ENCODE measurements at regions not wholly inside any gene's neighbourhood (a gene's known extent, or its start where the extent isn't known, plus 50 kb on each side); places are given as distances from the start of the nearest gene placed in this dataset.

GRCh38 chr9:118104363-118104762 is 400.2 kb downstream of the TLR4 start:
- Histone ChIP-seq H3K36me3 (no peaks in the 10 kb centered on the region), H3K9me3 (no peaks in the 10 kb centered on the region), H3K4me3 (no peak overlapping the region), H3K27ac (no peak overlapping the region), H3K4me1 (no peaks in the 10 kb centered on the region), H3K27me3 (no peaks in the 10 kb centered on the region)
- ATAC-seq (no peak), DNase-seq (no peak)
- TF ChIP-seq CTCF (IDR thresholded peaks at IDR 0.05) (no peak), POLR2A (IDR thresholded peaks at IDR 0.05) (no peak)
- intact Hi-C loops (cut with DNase I) = no loop called here

- ATAC-seq (no peak), DNase-seq (no peak)
- Histone ChIP-seq H3K27me3 (no peaks in the 10 kb centered on the region), H3K27ac (no peak overlapping the region), H3K4me1 (no peaks in the 10 kb centered on the region), H3K9me3 (no peaks in the 10 kb centered on the region), H3K4me3 (no peak overlapping the region), H3K36me3 (no peaks in the 10 kb centered on the region)
- intact Hi-C loops (cut with DNase I) = no loop called here
- WGBS, 4 donors = 90 to 97% (median 96%) methylated on average over 1 of the region's 1 CpG
- TF ChIP-seq CTCF (IDR thresholded peaks at IDR 0.05) (no peak), POLR2A (IDR thresholded peaks at IDR 0.05) (no peak)
Measured at GRCh38 chr9:118108971-118109370, 404.8 kb downstream of the TLR4 start.

DNA sequence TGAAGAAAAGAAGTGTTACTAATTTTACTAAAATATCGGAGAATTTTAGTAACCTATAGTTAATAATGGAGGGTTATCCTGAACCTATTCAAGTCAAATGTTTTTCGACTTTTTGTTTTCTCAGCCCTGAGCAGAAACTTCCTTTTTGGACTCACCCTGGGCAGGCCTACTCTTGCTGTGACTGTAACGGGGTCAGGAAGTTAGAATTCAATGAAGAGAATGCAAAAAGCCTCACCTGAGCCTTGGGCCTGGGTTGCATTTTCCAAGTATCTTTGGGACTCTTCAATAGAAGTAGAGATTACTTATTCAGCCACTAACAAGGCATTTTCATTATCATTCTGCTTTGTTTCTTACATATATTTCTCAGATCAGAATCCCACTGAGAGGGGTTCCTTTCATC is 405.3 kb downstream of the TLR4 start:
- Histone ChIP-seq H3K4me1 (no peaks in the 10 kb centered on the region), H3K27ac (no peak overlapping the region), H3K9me3 (no peaks in the 10 kb centered on the region), H3K27me3 (no peaks in the 10 kb centered on the region), H3K4me3 (no peak overlapping the region), H3K36me3 (no peaks in the 10 kb centered on the region)
- TF ChIP-seq CTCF (IDR thresholded peaks at IDR 0.05) = no peak
- TF ChIP-seq POLR2A (IDR thresholded peaks at IDR 0.05) = no peak
- intact Hi-C loops (cut with DNase I) = no loop called here
- ATAC-seq = no peak
- 56 to 66% (median 59%) methylated on average over 3 of the region's 3 CpGs for WGBS, 4 donors
- DNase-seq = no peak

DNA sequence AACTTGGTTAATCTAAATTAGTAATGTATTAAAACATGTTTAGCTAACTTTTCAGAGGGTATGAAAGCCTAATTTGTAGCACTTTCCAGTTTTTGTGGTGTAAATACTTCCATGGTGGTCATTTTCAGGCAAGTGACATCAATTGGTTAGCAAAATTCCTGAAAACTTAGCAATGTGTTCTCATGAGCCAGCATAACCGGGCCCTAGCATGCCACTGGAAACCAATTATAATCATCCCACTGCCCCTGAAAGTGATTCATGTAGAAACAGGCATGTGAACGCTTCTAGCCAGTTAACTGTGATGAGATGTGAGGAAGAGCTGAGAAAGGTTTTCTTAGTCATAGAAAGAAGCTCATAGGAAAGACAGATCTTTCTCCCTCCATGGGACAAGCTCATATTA is 417.2 kb downstream of the TLR4 start:
- Histone ChIP-seq H3K4me1 (no peaks in the 10 kb centered on the region), H3K27ac (no peak overlapping the region), H3K9me3 (no peaks in the 10 kb centered on the region), H3K4me3 (no peak overlapping the region), H3K27me3 (no peaks in the 10 kb centered on the region), H3K36me3 (no peaks in the 10 kb centered on the region)
- ATAC-seq (no peak), DNase-seq (no peak)
- TF ChIP-seq POLR2A (IDR thresholded peaks at IDR 0.05) (no peak), CTCF (IDR thresholded peaks at IDR 0.05) (no peak)
- intact Hi-C loops (cut with DNase I) = no loop called here
- WGBS, 4 donors = 45 to 63% (median 53%) methylated on average over 2 of the region's 2 CpGs
